GM13977 (cell line): ENCODE measurements at regions not wholly inside any gene's neighbourhood (a gene's known extent, or its start where the extent isn't known, plus 50 kb on each side); places are given as distances from the start of the nearest gene placed in this dataset.

Source experiments
- DNase-seq: peaks from one replicate; pipeline ENCODE4 v3.0.0; 2012; ENCODE audit warnings: low spot score
- CTCF ChIP-seq: IDR thresholded peaks from 2 replicates; pipeline ENCODE4 v1.5.1; 2012; ENCODE audit warnings: mild to moderate bottlenecking, control low read depth; ENCODE audit not compliant: insufficient read depth; ENCODE audit errors: extremely low read depth, missing control alignments
- in situ Hi-C: fragments of 300-500 bp; cut with MboI; formaldehyde crosslinking; loops from one replicate; pipeline ENCODE4 v1.12.0; 2022; ENCODE audit warnings: low sequenced_read_pairs, low pct_unique_long_range_greater_than_20kb, mixed read lengths, inconsistent platforms; ENCODE audit not compliant: unreplicated experiment

- TF ChIP-seq CTCF: no peak
- in situ Hi-C loops: no loop called here
- no peak for DNase-seq
Measured at GRCh38 chr3:188088948-188089685, 64.8 kb upstream of the LPP start.

GRCh38 chr3:188090620-188091309 is 63.2 kb upstream of the LPP start:
- TF ChIP-seq CTCF: no peak
- no peak for DNase-seq
- in situ Hi-C loops: no loop called here

GRCh38 chr3:188091746-188092145 is 62.2 kb upstream of the LPP start:
- no peak for DNase-seq
- in situ Hi-C loops: no loop called here
- TF ChIP-seq CTCF: no peak

GRCh38 chr3:188092648-188093047 is 61.3 kb upstream of the LPP start:
- no peak for DNase-seq
- in situ Hi-C loops: no loop called here

GRCh38 chr3:188095431-188095830 is 58.5 kb upstream of the LPP start:
- in situ Hi-C loops: no loop called here
- no peak for TF ChIP-seq CTCF
- no peak for DNase-seq

More at GRCh38 chr3:188092648-188093047, 61.3 kb upstream of the LPP start:
- no peak for TF ChIP-seq CTCF

- in situ Hi-C loops: no loop called here
- DNase-seq: no peak
Measured at GRCh38 chr3:188097791-188098190, 56.2 kb upstream of the LPP start.

More at GRCh38 chr3:188097791-188098190, 56.2 kb upstream of the LPP start:
- no peak for TF ChIP-seq CTCF
